ENCODE measurements at regions not wholly inside any gene's neighbourhood (a gene's known extent, or its start where the extent isn't known, plus 50 kb on each side); places are given as distances from the start of the nearest gene placed in this dataset.

DNA sequence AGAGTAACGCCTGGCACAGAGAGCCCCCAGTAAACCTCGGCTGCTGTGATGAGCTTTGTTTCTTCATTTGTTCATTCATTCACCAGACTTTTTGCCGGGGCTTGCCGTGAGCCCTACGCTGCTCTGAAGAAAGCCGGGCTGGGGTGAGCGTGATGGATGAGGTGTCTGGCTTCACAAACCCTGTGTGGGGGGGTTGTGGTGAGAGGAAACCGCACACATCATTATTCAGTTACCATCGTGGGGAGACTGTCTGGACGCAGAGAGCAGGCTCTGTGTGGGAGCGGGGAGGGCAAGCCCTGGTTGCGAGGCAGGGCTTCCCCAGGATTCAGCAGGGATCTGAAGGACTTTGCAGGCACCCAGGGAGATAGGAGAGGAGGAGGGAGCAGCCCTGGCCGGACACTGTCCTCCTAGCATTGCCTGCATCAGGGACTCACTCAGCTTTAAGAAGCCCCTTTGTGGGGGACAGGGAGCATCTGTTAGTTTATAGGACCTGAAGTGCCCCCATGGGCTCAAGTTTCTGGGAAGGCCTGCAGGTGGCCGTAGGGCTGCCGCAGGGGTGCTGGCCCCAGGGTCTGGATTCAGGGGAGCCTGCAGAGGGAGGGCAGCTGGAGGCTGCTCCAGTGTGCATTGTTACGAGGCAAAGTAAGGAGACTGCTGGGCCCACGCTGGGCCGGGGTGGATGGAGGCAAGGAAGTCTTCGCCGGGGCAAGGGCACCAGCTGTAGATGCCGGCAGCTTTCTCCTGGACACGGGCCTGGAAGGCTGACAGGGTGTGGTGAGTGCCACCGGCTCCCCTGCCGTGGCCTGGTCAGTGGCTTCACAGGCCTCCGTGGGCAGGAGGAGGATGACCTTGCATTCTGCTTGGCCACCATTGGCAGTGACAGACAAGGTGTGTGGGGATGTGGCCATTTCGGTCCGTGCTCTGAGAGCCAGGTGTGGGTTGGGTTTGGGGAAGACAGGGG lies 334.5 kb downstream of the SEC14L1 start:
- intact Hi-C loops (cut with micrococcal nuclease; ENCODE audit: unreplicated experiment) = no loop called here

More for the DNA sequence above, 334.5 kb downstream of the SEC14L1 start:
- Histone ChIP-seq H2AFZ (ENCODE audit: low read length) (no peak overlapping the region), H3K4me2 (ENCODE audit: low read depth, low read length) (no peak overlapping the region), H4K20me1 (ENCODE audit: insufficient read depth, low read length) (peaks cover 95% of the 10 kb centered on the region), H3K36me3 (replicated peaks in 1 of 2; ENCODE audit: control insufficient read depth in 1 of 2, insufficient read depth in 2 of 2, low read length in 2 of 2) (peaks cover 31 to 69% of the 10 kb centered on the region in 2 experiments), H3K79me2 (ENCODE audit: insufficient read depth, low read length) (peaks cover 99% of the 10 kb centered on the region), H3K9ac (ENCODE audit: insufficient read depth, low read depth, low read length) (no peak overlapping the region), H3K4me3 (replicated peaks in 1 of 3; ENCODE audit: insufficient read depth in 1 of 3, low read depth in 2 of 3, low read length in 3 of 3) (no peak overlapping the region), H3K9me3 (ENCODE audit: low read length) (no peaks in the 10 kb centered on the region), H3K27ac (ENCODE audit: extremely low read length, insufficient read depth, low read length) (no peak overlapping the region), H3K27me3 (ENCODE audit: control insufficient read depth in 1 of 2, insufficient read depth in 2 of 2, low read length in 2 of 2) (no peaks in the 10 kb centered on the region), H3K4me1 (ENCODE audit: insufficient read depth, low read length) (peaks cover 49% of the 10 kb centered on the region)
- in situ Hi-C loops (cut with HindIII; ENCODE audit: extremely low pct_ligation_motif_present, low pct_unique_long_range_greater_than_20kb) = no loop called here
- DNase-seq (ENCODE audit: low spot score) = no peak
- WGBS (ENCODE audit: low lambda C conversion rate) = 98% methylated on average over 27 of the region's 27 CpGs
- TF ChIP-seq, protein P1, sequence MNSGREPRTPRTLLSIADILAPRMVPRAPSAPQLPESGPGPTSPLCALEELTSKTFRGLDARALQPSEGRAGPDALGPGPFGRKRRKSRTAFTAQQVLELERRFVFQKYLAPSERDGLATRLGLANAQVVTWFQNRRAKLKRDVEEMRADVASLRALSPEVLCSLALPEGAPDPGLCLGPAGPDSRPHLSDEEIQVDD (CRISPR knock-in tag; IDR thresholded peaks at IDR 0.05; ENCODE audit: borderline replicate concordance) = no peak
- TF ChIP-seq ZNF160 (CRISPR knock-in tag; IDR thresholded peaks at IDR 0.05) (no peak), AGO2 (optimal IDR thresholded peaks at IDR 0.05; ENCODE audit: low read depth, low read length) (peak; percentile 89), RBM22 (optimal IDR thresholded peaks at IDR 0.05; ENCODE audit: low read length) (peak; percentile 66), HNRNPLL (IDR thresholded peaks at IDR 0.05; ENCODE audit: low read depth, low read length, poor library complexity, severe bottlenecking) (peak; percentile 15)
- TF ChIP-seq, protein P2, sequence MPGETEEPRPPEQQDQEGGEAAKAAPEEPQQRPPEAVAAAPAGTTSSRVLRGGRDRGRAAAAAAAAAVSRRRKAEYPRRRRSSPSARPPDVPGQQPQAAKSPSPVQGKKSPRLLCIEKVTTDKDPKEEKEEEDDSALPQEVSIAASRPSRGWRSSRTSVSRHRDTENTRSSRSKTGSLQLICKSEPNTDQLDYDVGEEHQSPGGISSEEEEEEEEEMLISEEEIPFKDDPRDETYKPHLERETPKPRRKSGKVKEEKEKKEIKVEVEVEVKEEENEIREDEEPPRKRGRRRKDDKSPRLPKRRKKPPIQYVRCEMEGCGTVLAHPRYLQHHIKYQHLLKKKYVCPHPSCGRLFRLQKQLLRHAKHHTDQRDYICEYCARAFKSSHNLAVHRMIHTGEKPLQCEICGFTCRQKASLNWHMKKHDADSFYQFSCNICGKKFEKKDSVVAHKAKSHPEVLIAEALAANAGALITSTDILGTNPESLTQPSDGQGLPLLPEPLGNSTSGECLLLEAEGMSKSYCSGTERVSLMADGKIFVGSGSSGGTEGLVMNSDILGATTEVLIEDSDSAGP (CRISPR knock-in tag; IDR thresholded peaks at IDR 0.05; ENCODE audit: borderline replicate concordance) = peak; percentile 30; the same call in 1 of the 2 replicates
- CTCF ChIA-PET (ENCODE audit: low intra/inter-chr PET ratio, low total read pairs) = no interaction called here
- no TSS peak for BruUV-seq (replicated peaks)
- FAIRE-seq = no peak
- ATAC-seq = no peak
- POLR2A ChIA-PET = interaction anchor here (1.2 kb wide), 1 partner anchor 25 kb away, joined by 5 read pairs; no protein-coding TSS in a partner anchor

All from HepG2 (cell line).